PC-9 (cell line): ENCODE measurements at regions not wholly inside any gene's neighbourhood (a gene's known extent, or its start where the extent isn't known, plus 50 kb on each side); places are given as distances from the start of the nearest gene placed in this dataset.

ENCODE experiments used
- EZH2 ChIP-seq: fragments of 200-600 bp; sonication (generic); IDR thresholded peaks from 2 replicates; pipeline ENCODE4 v1.8.0; 2017; ENCODE audit warnings: antibody characterized with exemption, low read depth
- TF ChIP-seq, protein P1 (sequence below): fragments of 200-600 bp; sonication (generic); conservative IDR thresholded peaks from 2 replicates; pipeline ENCODE4 v1.6.1; 2017; ENCODE audit warnings: mixed run types, antibody characterized with exemption, mild to moderate bottlenecking, moderate library complexity

DNA sequence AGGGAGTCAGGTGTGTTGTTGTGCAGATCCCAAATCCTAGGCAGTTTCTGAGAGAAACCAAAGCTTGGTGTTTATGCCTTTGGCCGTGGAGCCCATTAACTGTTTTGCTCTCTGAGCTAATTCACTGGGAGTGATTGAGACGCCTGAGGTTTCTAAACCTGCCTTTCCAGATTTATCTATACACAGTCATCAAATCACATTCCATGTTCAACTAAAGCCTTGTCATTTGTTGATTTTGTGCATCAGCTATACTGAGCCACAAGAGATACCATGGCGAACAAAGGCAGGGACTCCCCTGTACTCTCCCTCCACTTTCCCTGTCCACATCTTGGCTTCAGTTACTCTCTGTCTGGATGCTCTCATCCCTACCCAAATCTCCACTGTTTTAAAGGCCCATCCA, 229.7 kb upstream of the PMEPA1 start:
- TF ChIP-seq, protein P1, sequence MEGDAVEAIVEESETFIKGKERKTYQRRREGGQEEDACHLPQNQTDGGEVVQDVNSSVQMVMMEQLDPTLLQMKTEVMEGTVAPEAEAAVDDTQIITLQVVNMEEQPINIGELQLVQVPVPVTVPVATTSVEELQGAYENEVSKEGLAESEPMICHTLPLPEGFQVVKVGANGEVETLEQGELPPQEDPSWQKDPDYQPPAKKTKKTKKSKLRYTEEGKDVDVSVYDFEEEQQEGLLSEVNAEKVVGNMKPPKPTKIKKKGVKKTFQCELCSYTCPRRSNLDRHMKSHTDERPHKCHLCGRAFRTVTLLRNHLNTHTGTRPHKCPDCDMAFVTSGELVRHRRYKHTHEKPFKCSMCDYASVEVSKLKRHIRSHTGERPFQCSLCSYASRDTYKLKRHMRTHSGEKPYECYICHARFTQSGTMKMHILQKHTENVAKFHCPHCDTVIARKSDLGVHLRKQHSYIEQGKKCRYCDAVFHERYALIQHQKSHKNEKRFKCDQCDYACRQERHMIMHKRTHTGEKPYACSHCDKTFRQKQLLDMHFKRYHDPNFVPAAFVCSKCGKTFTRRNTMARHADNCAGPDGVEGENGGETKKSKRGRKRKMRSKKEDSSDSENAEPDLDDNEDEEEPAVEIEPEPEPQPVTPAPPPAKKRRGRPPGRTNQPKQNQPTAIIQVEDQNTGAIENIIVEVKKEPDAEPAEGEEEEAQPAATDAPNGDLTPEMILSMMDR = no peak
- TF ChIP-seq EZH2 = no peak
